Neural cell (in vitro differentiated cells): ENCODE measurements at regions not wholly inside any gene's neighbourhood (a gene's known extent, or its start where the extent isn't known, plus 50 kb on each side); places are given as distances from the start of the nearest gene placed in this dataset.

Source experiments
- EZH2 ChIP-seq: fragments of 200-600, 300-800 bp; shearing (Covaris generic), sonication (generic); IDR thresholded peaks from 2 replicates; pipeline ENCODE4 v1.6.1; 2014; ENCODE audit warnings: antibody characterized with exemption, low read length, borderline replicate concordance, mild to moderate bottlenecking; ENCODE audit not compliant: insufficient read depth, poor library complexity, severe bottlenecking
- MXI1 ChIP-seq: fragments of 450-650 bp; conservative IDR thresholded peaks from 2 replicates; pipeline ENCODE4 v1.6.1; 2014; ENCODE audit warnings: antibody characterized with exemption, mild to moderate bottlenecking; ENCODE audit not compliant: poor library complexity, severe bottlenecking
- POLR2AphosphoS5 ChIP-seq: IDR thresholded peaks from 2 replicates; pipeline ENCODE4 v1.6.1; 2012
- RAD21 ChIP-seq: fragments of 450-650 bp; conservative IDR thresholded peaks from 2 replicates; pipeline ENCODE4 v1.6.1; 2014; ENCODE audit warnings: antibody characterized with exemption, mild to moderate bottlenecking, moderate library complexity
- TAF1 ChIP-seq: IDR thresholded peaks from 2 replicates; pipeline ENCODE4 v1.6.1; 2012; ENCODE audit warnings: low read depth
- TF ChIP-seq, protein P1 (sequence below): fragments of 450-650 bp; IDR thresholded peaks from 2 replicates; pipeline ENCODE4 v1.5.1; 2014; ENCODE audit warnings: antibody characterized with exemption, mild to moderate bottlenecking, moderate library complexity; ENCODE audit not compliant: poor library complexity, severe bottlenecking
- TF ChIP-seq, protein P2 (sequence below): IDR thresholded peaks from 2 replicates; pipeline ENCODE4 v1.6.1; 2012; ENCODE audit warnings: borderline replicate concordance

DNA sequence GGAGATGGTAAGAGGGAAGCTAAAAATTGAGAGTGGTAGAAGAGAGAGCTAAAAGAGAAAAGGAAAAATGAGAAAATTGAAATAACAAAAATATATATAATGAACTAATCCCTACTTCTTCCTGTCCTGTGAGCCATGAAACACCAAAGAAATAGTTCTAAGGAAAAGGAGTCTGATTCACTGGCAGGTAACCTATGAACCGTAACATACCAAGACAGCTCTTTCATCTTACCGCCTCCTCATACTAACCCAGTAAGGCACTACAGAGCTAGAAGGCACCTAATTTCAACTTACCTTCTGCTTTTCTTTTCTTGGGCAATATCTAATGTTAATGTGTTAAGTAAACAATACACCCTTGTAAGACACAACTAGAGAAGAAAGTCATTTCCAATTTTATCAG lies 297.7 kb upstream of the DIAPH2 start:
- TF ChIP-seq, protein P1, sequence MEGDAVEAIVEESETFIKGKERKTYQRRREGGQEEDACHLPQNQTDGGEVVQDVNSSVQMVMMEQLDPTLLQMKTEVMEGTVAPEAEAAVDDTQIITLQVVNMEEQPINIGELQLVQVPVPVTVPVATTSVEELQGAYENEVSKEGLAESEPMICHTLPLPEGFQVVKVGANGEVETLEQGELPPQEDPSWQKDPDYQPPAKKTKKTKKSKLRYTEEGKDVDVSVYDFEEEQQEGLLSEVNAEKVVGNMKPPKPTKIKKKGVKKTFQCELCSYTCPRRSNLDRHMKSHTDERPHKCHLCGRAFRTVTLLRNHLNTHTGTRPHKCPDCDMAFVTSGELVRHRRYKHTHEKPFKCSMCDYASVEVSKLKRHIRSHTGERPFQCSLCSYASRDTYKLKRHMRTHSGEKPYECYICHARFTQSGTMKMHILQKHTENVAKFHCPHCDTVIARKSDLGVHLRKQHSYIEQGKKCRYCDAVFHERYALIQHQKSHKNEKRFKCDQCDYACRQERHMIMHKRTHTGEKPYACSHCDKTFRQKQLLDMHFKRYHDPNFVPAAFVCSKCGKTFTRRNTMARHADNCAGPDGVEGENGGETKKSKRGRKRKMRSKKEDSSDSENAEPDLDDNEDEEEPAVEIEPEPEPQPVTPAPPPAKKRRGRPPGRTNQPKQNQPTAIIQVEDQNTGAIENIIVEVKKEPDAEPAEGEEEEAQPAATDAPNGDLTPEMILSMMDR = no peak
- TF ChIP-seq EZH2 (no peak), POLR2AphosphoS5 (no peak), TAF1 (no peak), MXI1 (no peak), RAD21 (no peak)
- TF ChIP-seq, protein P2, sequence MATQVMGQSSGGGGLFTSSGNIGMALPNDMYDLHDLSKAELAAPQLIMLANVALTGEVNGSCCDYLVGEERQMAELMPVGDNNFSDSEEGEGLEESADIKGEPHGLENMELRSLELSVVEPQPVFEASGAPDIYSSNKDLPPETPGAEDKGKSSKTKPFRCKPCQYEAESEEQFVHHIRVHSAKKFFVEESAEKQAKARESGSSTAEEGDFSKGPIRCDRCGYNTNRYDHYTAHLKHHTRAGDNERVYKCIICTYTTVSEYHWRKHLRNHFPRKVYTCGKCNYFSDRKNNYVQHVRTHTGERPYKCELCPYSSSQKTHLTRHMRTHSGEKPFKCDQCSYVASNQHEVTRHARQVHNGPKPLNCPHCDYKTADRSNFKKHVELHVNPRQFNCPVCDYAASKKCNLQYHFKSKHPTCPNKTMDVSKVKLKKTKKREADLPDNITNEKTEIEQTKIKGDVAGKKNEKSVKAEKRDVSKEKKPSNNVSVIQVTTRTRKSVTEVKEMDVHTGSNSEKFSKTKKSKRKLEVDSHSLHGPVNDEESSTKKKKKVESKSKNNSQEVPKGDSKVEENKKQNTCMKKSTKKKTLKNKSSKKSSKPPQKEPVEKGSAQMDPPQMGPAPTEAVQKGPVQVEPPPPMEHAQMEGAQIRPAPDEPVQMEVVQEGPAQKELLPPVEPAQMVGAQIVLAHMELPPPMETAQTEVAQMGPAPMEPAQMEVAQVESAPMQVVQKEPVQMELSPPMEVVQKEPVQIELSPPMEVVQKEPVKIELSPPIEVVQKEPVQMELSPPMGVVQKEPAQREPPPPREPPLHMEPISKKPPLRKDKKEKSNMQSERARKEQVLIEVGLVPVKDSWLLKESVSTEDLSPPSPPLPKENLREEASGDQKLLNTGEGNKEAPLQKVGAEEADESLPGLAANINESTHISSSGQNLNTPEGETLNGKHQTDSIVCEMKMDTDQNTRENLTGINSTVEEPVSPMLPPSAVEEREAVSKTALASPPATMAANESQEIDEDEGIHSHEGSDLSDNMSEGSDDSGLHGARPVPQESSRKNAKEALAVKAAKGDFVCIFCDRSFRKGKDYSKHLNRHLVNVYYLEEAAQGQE = no peak
